PC-9 (cell line): ENCODE measurements at regions not wholly inside any gene's neighbourhood (a gene's known extent, or its start where the extent isn't known, plus 50 kb on each side); places are given as distances from the start of the nearest gene placed in this dataset.

Source experiments
- EZH2 ChIP-seq: fragments of 200-600 bp; sonication (generic); IDR thresholded peaks from 2 replicates; pipeline ENCODE4 v1.8.0; 2017; ENCODE audit warnings: antibody characterized with exemption, low read depth
- TF ChIP-seq, protein P1 (sequence below): fragments of 200-600 bp; sonication (generic); conservative IDR thresholded peaks from 2 replicates; pipeline ENCODE4 v1.6.1; 2017; ENCODE audit warnings: mixed run types, antibody characterized with exemption, mild to moderate bottlenecking, moderate library complexity

DNA sequence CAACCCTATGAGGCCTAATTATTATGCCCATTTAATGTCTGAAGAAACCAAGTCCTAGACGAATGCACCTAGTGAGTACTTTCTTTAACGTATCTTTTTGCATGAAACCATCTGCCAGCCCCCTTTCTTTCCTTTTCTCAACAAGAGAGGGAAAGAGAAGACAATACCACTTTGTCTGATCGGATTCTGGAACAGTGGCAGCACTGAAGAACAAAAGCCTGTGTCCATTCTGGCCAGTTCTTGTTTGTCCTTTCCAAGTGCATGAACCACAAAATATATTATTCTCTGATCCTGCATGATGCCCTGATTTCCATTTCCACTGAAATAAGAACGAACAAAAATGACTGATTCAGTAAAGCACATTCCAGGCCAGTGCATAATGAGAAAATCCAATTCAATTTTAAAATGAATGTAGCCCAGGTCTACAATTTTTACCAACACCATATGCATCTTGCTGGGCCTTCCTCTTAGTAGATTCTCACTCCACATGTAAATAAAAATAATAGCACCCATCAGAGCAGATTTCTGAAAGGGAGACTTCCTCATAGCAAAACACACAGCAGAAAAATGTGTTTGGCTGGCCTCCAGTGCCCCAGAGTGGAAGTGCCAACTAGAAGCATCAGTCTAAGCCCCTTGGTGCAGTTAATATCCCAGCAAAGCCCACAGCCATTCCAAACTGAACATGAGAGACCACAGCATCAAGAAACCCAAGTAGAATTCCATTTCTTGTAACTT is 422.6 kb upstream of the ID2 start:
- TF ChIP-seq, protein P1, sequence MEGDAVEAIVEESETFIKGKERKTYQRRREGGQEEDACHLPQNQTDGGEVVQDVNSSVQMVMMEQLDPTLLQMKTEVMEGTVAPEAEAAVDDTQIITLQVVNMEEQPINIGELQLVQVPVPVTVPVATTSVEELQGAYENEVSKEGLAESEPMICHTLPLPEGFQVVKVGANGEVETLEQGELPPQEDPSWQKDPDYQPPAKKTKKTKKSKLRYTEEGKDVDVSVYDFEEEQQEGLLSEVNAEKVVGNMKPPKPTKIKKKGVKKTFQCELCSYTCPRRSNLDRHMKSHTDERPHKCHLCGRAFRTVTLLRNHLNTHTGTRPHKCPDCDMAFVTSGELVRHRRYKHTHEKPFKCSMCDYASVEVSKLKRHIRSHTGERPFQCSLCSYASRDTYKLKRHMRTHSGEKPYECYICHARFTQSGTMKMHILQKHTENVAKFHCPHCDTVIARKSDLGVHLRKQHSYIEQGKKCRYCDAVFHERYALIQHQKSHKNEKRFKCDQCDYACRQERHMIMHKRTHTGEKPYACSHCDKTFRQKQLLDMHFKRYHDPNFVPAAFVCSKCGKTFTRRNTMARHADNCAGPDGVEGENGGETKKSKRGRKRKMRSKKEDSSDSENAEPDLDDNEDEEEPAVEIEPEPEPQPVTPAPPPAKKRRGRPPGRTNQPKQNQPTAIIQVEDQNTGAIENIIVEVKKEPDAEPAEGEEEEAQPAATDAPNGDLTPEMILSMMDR = no peak
- no peak for TF ChIP-seq EZH2
